Mammary epithelial cell (primary cell): ENCODE measurements at regions not wholly inside any gene's neighbourhood (a gene's known extent, or its start where the extent isn't known, plus 50 kb on each side); places are given as distances from the start of the nearest gene placed in this dataset.

Source experiments
- CTCF ChIP-seq, 2 donors: IDR thresholded peaks in 1 of 2; conservative IDR thresholded peaks in 1 of 2; 2 replicates each; pipeline ENCODE4 v1.5.1; 2011 to 2012; ENCODE audit warnings: inconsistent platforms in 2 of 2, low read length in 2 of 2, mild to moderate bottlenecking in 2 of 2, control low read depth in 1 of 2, low read depth in 1 of 2; ENCODE audit not compliant: insufficient read depth in 1 of 2; ENCODE audit errors: extremely low read depth in 1 of 2
- EZH2 ChIP-seq: IDR thresholded peaks from 2 replicates; pipeline ENCODE4 v1.6.1; 2012; ENCODE audit warnings: low read length, inconsistent platforms, borderline replicate concordance

- TF ChIP-seq EZH2 (no peak), CTCF (conservative IDR thresholded peaks at IDR 0.05 in 1 of 2, IDR thresholded peaks at IDR 0.05 in 1 of 2; ENCODE audit: extremely low read depth in 1 of 2, insufficient read depth in 1 of 2, low read depth in 1 of 2, low read length in 2 of 2) (no peak)
Measured at GRCh38 chr16:5793556-5793955, 696.0 kb upstream of the EEF2KMT start.
